IMR-90 (cell line): ENCODE measurements at regions not wholly inside any gene's neighbourhood (a gene's known extent, or its start where the extent isn't known, plus 50 kb on each side); places are given as distances from the start of the nearest gene placed in this dataset.

Experiments
- ATAC-seq: fragments of 200-7000 bp; cut with Tn5 transposase; 2 replicates; pipeline ENCODE4 v1.9.1; 2020; ENCODE audit warnings: low read depth, mild to moderate bottlenecking, moderate library complexity
- BruUV-seq: library from RNA; stranded (reverse); fragments of 400-500 nt; replicated peaks from 2 replicates; lab custom pipeline; 2021; lab: Mats Ljungman, UMichigan
- CTCF ChIA-PET: fragments of 300-600 bp; formaldehyde crosslinking; extraction: SDS; loops from one replicate; lab custom pipeline; 2021; ENCODE audit warnings: antibody characterized with exemption; lab: Yijun Ruan, JAX
- POLR2A ChIA-PET: fragments of 300-600 bp; sonication (Branson Sonifier 250); formaldehyde crosslinking; loops from one replicate; lab custom pipeline; 2022; ENCODE audit warnings: antibody characterized with exemption; ENCODE audit not compliant: unreplicated experiment; lab: Charles Lee
- DNase-seq: peaks from one replicate; pipeline ENCODE4 v3.0.0; 2013
- H2AFZ ChIP-seq: replicated peaks from 2 replicates; pipeline ENCODE3; 2013; ENCODE audit warnings: low read length, mild to moderate bottlenecking; ENCODE audit not compliant: poor library complexity
- H2AK5ac ChIP-seq: 2 replicates; pipeline ENCODE4 v1.6.1; 2013; ENCODE audit warnings: low read depth, low read length, inconsistent platforms
- H2AK9ac ChIP-seq: replicated peaks from 2 replicates; pipeline ENCODE3; 2013; ENCODE audit warnings: mild to moderate bottlenecking, low read depth, low read length, moderate library complexity; ENCODE audit not compliant: poor library complexity
- H2BK120ac ChIP-seq: 2 replicates; pipeline ENCODE4 v1.6.1; 2013; ENCODE audit warnings: low read depth, low read length, inconsistent platforms
- H2BK15ac ChIP-seq: 3 replicates; pipeline ENCODE4 v1.6.1; 2013; ENCODE audit warnings: low read depth, low read length, inconsistent platforms
- H2BK20ac ChIP-seq: 2 replicates; pipeline ENCODE4 v1.6.1; 2013; ENCODE audit warnings: low read depth, mild to moderate bottlenecking, inconsistent platforms, low read length, moderate library complexity
- H2BK5ac ChIP-seq: 2 replicates; pipeline ENCODE4 v1.6.1; 2013; ENCODE audit warnings: mild to moderate bottlenecking, low read depth, low read length, inconsistent platforms; ENCODE audit not compliant: poor library complexity, severe bottlenecking
- H3K14ac ChIP-seq: replicated peaks from 2 replicates; pipeline ENCODE4 v1.6.1; 2013; ENCODE audit warnings: low read depth, low read length, inconsistent platforms
- H3K18ac ChIP-seq: 2 replicates; pipeline ENCODE4 v1.6.1; 2013; ENCODE audit warnings: low read depth, low read length, control low read depth
- H3K23ac ChIP-seq: 2 replicates; pipeline ENCODE4 v1.6.1; 2013; ENCODE audit warnings: low read depth, low read length, inconsistent platforms
- H3K27ac ChIP-seq: 2 replicates; pipeline ENCODE4 v1.5.1; 2013; ENCODE audit warnings: mild to moderate bottlenecking, control low read depth, low read length; ENCODE audit not compliant: insufficient read depth
- H3K27me3 ChIP-seq: 2 replicates; pipeline ENCODE4 v1.6.1; 2013; ENCODE audit warnings: low read length; ENCODE audit not compliant: control insufficient read depth, insufficient read depth
- H3K36me3 ChIP-seq: 2 replicates; pipeline ENCODE4 v1.6.1; 2013; ENCODE audit warnings: low read length, mixed read lengths; ENCODE audit not compliant: control insufficient read depth, insufficient read depth
- H3K4ac ChIP-seq: 2 replicates; pipeline ENCODE4 v1.6.1; 2013; ENCODE audit warnings: low read depth, low read length, inconsistent platforms
- H3K4me1 ChIP-seq: 2 replicates; pipeline ENCODE4 v1.6.1; 2013; ENCODE audit warnings: low read length, mixed read lengths; ENCODE audit not compliant: control insufficient read depth, insufficient read depth
- H3K4me2 ChIP-seq: 2 replicates; pipeline ENCODE4 v1.6.1; 2013; ENCODE audit warnings: low read depth, mild to moderate bottlenecking, control low read depth, low read length, moderate library complexity
- H3K4me3 ChIP-seq: 2 replicates; pipeline ENCODE4 v1.5.1; 2013; ENCODE audit warnings: low read depth, mild to moderate bottlenecking, control low read depth, low read length, moderate library complexity; ENCODE audit not compliant: insufficient read depth
- H3K56ac ChIP-seq: 2 replicates; pipeline ENCODE4 v1.6.1; 2013; ENCODE audit warnings: low read length, inconsistent platforms; ENCODE audit not compliant: insufficient read depth; ENCODE audit errors: extremely low read depth
- H3K79me1 ChIP-seq, 2 experiments: 2 replicates each; pipeline ENCODE4 v1.6.1; 2013; ENCODE audit warnings: low read length in 2 of 2, inconsistent platforms in 1 of 2, low read depth in 1 of 2
- H3K9ac ChIP-seq: 2 replicates; pipeline ENCODE4 v1.6.1; 2013; ENCODE audit warnings: low read depth, low read length, control low read depth
- H3K9me1 ChIP-seq: 2 replicates; pipeline ENCODE4 v1.6.1; 2013; ENCODE audit warnings: low read length, inconsistent platforms; ENCODE audit not compliant: insufficient read depth
- H3K9me3 ChIP-seq: 2 replicates; pipeline ENCODE4 v1.6.1; 2013; ENCODE audit warnings: low read length; ENCODE audit not compliant: control insufficient read depth, insufficient read depth
- H4K20me1 ChIP-seq: 2 replicates; pipeline ENCODE4 v1.6.1; 2013; ENCODE audit warnings: low read length, inconsistent platforms; ENCODE audit not compliant: insufficient read depth
- H4K5ac ChIP-seq: 2 replicates; pipeline ENCODE4 v1.6.1; 2013; ENCODE audit warnings: mild to moderate bottlenecking, low read depth, low read length, control low read depth
- H4K8ac ChIP-seq, 2 experiments: 2 replicates each; pipeline ENCODE4 v1.6.1; 2013; ENCODE audit warnings: low read depth in 2 of 2, low read length in 2 of 2, control low read depth in 1 of 2, inconsistent platforms in 1 of 2
- H4K91ac ChIP-seq: 2 replicates; pipeline ENCODE4 v1.6.1; 2013; ENCODE audit warnings: low read depth, low read length, inconsistent platforms; ENCODE audit not compliant: insufficient read depth
- CHD1 ChIP-seq: IDR thresholded peaks from 2 replicates; pipeline ENCODE4 v1.6.1; 2012; ENCODE audit warnings: low read depth, low read length, improper control_type of control experiment
- whole genome bisulfite sequencing, 2 experiments: methylation state at CpG; one replicate each; pipeline versions ENCODE4 v1.1.5 to v1.1.7; 2013; ENCODE audit warnings: missing lambda C conversion rate in 2 of 2; ENCODE audit not compliant: insufficient read length in 1 of 2; ENCODE audit errors: extremely low coverage in 2 of 2; 5-methylcytosine and 5-hydroxymethylcytosine counted together
- dilution Hi-C: fragments of 300-500 bp; cut with HindIII; formaldehyde crosslinking; loops from one replicate; pipeline ENCODE4 v1.14.3; 2018; ENCODE audit warnings: low sequenced_read_pairs; ENCODE audit not compliant: unreplicated experiment
- in situ Hi-C: fragments of 300-500 bp; cut with MboI; formaldehyde crosslinking; loops from 3 replicates; pipeline ENCODE4 v1.14.3; 2019; ENCODE audit warnings: low sequenced_read_pairs, inconsistent platforms, mixed read lengths
- intact Hi-C: fragments of 100-400 bp; cut with micrococcal nuclease; formaldehyde crosslinking; loops from 2 replicates; pipeline ENCODE4 v1.10.0; 2022

DNA sequence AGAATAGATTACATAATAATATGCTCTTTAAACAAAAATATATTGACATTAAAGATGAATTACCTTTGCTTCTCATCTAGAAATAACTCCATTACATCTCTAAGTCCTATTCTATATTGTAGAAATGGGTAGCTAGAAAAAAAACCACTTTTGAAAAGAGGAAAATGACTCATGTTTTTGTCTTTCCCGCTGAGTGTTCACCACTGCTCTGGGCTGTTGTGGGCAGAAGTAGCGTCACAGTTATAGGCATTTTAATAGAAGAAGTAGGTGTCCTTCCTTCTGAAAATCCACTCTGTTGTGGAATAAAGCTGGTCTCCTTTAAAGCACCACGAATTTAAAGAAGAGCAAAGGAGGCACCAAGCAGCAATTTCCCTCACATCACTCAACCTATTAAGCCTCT lies 117.6 kb upstream of the NFE2L3 start:
- H3K23ac ChIP-seq: no peak overlapping the region
- ChIA-PET CTCF (no interaction called here), POLR2A (no interaction called here)
- in situ Hi-C loops (no loop called here), intact Hi-C loops (no loop called here), dilution Hi-C loops (no loop called here)
- no peak overlapping the region for H2BK5ac ChIP-seq
- BruUV-seq: no TSS peak
- H2AK9ac ChIP-seq: no peak overlapping the region
- H3K79me1 ChIP-seq: no peaks in the 10 kb centered on the region
- no peaks in the 10 kb centered on the region for H3K27me3 ChIP-seq
- no peaks in the 10 kb centered on the region for H3K36me3 ChIP-seq
- H2AFZ ChIP-seq: no peak overlapping the region
- no peak overlapping the region for H3K27ac ChIP-seq
- H3K9me1 ChIP-seq: no peaks in the 10 kb centered on the region
- no peak overlapping the region for H2BK20ac ChIP-seq
- H4K5ac ChIP-seq: no peak overlapping the region
- H3K18ac ChIP-seq: no peak overlapping the region
- no peak overlapping the region for H3K4me3 ChIP-seq
- H3K56ac ChIP-seq: no peak overlapping the region
- WGBS, 2 experiments: no CpG with 5 or more reads among the region's 3 CpGs
- no peak for ATAC-seq
- no peak overlapping the region for H3K14ac ChIP-seq
- no peak overlapping the region for H3K4me2 ChIP-seq
- no peak overlapping the region for H3K9ac ChIP-seq
- H3K9me3 ChIP-seq: no peaks in the 10 kb centered on the region
- H4K20me1 ChIP-seq: no peaks in the 10 kb centered on the region
- H2BK120ac ChIP-seq: no peak overlapping the region
- no peak overlapping the region for H2AK5ac ChIP-seq
- H4K8ac ChIP-seq: no peak overlapping the region
- H3K4me1 ChIP-seq: no peaks in the 10 kb centered on the region
- no peak overlapping the region for H3K4ac ChIP-seq
- no peak overlapping the region for H2BK15ac ChIP-seq
- no peak for DNase-seq
- no peak overlapping the region for H4K91ac ChIP-seq
- no peak for TF ChIP-seq CHD1
